ENCODE measurements at regions not wholly inside any gene's neighbourhood (a gene's known extent, or its start where the extent isn't known, plus 50 kb on each side); places are given as distances from the start of the nearest gene placed in this dataset.
A peak's percentile ranks its signal among the peaks of the same experiment; 100 is the strongest.
"Not testable (repeated sequence)": the region's sequence is repeated elsewhere in the genome, so short reads cannot be mapped to it uniquely, and the experiment has no call there.

DNA sequence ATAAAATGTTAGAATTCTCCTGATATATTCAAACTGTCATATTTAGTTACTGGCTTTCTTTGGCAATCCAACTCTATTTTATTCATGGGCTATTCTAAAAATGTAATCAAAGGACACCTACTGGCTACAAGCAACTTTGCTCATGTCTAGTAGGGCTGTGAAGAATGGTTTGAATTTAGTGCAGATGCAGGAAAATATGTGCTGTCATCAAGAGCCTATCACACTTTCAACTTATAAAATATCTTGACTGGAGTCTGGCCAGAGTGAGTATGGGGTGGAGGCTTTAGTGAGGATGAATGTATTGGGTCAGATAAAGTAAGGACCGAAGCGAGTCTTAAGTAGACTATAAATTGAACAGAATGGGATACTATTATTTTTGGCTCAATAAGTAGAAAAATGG lies 343.4 kb upstream of the SPRED2 start:
- no peak for DNase-seq

DNA sequence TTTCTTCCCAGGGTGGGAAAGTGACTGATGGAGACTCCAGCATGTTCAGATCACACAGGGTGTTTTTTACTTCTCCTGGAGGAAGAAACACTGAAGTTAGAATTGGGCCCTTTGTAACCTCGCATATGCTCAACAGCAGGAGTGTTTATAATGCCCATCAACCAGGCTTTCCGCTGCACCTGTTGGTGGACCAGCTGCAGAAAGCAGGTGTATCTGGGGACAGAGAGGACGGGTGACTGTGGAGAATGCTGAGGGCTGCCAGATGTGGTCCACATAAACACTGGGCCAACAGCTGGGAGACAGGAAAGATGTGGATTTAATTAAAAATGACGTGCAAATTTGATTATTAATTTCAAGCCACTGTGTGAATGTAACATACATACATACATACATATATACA lies 335.5 kb upstream of the SPRED2 start:
- no peak for DNase-seq

DNA sequence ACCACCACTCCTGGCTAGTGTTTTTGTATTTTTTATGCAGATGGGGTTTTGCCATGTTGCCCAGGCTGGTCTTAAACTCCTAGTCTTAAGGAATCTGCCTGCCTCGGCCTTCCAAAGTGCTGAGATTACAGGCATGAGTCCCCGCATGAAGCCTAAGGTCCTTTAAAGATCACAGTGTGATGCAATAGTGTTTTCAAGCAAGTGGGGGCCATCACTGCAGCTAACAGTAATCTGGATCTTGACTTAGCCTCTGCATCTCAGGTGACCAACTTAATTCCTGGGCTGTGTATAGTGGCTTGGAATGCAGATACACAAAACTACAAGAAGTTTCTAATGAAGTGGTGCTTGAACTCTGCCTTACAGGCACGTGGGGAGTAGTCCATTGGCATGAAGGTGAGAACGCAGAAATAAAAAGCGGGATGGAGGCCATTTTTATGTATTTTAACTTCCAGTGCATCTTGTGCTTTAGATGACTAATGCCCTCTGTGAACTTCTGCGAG lies 334.4 kb upstream of the SPRED2 start:
- no peak for DNase-seq

DNA sequence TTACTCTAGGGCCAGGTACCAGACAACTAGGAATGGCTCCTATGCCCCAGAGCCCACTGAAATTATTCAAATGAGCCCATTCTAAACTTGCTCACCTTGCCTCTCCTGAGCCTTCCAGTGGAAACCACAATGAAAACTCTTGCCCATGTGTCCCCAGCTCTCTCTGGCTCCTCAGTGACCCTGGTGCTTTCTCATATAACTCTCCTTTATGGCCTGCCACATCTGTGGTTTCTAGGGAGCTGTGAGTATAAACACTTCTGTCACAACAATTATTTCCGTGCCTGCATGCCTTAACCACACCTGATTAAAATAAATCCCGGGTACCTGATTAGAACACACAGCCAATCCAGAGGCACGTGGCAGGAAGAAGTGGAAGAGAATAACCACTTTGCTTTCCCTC lies 333.0 kb upstream of the SPRED2 start:
- DNase-seq, result no peak

DNA sequence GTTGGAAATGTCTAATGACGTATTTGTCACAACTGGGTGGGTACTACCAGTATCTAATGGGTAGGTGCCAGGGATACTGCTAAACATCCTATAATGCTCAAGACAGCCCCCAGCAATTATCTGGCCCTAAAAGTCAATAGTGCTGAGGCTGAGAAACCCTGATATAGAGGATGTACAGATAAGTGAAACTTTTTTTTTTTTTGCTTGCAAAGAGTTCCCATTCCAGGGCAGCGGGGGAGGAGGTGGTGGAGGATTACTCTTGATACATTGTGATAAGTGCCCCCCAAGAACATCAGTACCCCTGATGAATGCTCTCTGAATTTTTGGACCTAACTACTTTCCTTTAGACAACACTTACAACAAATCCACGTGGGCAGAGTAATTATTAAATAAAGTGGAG lies 329.7 kb upstream of the SPRED2 start:
- no peak for DNase-seq

DNA sequence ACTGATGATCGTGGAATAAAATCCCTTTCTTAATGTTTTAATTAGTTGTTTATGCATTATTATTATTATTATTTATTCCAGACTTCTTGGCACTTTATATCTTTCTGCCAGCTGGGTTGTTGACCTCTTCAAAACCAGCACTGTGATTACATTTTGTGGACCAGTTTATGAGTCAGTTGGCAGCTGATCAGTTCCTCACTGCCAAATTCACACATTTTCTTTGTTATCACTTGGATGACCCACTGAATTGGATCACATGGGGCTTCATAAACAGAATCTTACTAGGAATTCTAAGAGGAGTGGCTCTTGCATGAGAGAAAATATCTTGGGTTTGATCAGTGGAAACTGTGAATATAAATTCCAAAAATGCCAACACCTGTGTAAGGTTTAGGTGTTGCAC lies 321.8 kb upstream of the SPRED2 start:
- DNase-seq, result no peak

DNA sequence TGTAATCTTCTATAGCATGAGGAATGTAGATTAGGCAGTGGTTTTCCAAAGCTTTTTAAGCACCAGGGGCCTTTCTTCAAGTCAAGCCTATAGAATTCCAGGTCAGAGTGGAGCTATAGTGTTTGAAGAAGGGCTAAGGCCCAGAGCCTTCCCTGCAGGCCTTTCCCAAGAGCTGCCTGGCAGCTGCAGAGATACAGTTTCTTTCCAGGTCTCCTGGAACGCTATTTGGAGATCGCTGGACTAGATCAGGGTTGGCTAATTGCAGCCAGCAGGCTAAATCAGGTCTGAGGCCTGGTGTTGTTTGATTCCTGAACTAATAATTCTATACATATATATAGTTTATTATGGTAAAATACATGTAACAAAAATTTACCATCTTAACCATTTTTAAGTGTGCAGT lies 319.0 kb upstream of the SPRED2 start:
- no peak for DNase-seq

DNA sequence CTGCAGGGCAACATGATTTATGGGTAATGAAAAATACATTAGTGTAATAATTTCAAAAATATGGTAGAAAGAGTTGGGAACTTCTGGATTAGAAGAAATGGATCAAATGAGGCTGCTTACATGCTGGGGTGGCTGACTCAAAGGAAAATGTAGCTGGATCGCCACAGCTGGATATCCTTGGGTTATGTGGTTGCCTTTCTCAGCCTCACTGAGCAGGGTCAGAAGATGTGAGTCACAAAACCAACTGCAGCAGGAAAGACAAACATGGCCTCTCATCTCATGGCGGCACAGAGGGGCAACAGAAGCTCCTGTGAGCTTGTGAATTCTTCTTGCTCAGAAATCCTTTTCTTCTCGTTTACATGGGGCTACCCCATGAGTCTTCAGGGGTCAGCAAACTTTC lies 317.1 kb upstream of the SPRED2 start:
- DNase-seq, result no peak

DNA sequence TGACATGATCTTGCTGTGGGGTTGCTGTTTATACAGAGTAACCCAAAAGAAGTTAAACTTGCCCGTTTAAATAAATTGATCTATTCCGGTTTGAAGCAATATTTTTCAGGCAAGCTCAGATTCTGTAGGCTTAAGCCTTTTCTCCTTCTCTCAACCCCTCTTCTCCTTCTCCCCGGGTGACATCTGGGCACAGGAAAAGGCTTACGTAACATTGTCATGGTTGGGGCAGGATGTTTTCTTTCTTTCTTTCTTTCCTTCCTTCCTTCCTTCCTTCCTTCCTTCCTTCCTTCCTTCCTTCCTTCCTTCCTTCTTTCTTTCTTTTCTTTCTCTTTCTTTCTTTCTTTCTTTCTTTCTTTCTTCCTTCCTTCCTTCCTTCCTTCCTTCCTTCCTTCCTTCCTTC lies 315.5 kb upstream of the SPRED2 start:
- DNase-seq, result not testable (repeated sequence)

DNA sequence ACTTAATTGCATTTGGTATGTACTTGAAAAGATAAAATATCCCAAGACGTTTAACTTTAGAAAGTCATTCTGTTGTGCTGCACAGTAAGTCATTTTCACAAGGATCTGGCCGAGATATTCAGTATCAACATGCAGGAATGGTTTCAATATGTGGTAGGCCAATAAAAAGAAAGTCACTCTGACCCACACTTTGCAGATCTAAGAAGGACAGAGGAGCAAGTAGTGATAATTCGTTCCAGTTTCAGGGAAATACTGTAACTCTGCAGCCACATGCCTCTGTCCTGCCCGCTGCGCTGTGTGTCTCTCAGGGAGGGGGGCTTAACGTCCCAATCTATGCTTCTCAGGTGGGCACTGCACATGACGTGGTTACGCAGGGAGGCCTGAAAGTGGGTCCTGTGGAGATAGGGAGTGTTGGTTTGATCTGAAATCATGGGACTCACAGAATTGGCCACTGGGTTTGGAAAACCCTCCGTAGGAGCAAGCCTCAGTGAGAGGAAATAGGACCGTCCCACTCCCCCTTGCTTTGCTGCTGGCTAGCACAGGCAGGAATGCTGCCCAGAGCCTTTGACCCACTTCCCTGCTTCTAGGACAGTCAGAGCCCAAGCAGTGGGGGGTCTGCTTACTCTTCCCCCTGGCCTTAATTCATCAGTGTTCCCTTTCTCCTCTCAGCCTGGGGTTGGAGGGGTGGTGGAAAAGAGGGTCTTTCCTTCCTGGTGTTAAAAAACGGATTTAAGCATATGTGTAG lies 314.7 kb upstream of the SPRED2 start:
- no peak for DNase-seq

DNA sequence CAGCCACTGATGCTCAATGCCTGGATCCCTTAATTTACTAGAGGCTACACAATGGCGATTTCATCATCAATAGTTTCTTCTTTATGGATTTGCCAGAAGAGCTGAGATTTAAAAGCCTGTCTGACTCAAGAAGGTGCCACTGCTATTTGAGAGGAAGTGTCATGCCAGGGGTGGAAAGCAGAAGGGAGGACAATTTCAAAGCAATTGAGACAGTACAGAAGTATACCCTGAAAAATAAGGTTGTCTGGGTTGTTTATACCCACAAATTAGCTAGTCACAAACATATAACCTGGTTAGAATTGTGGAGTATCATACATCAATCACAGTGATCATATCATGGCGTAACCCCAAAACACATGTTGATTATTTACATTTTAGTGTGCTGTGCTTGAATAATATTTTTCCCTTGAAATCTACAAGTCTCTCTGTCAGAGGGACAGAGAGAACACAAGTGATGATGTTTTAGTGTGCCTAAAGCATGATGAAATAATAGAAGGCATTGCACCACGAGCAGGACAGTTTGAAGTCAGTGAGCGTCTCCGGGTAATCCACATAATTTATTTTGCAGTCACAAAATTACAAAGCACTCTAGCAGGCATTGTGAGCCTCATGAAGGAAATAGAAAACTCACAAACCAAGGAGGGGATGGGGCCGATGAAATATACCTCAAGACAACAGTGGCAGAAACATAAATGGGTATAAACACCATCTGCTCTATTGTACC lies 312.2 kb upstream of the SPRED2 start:
- no peak for DNase-seq

DNA sequence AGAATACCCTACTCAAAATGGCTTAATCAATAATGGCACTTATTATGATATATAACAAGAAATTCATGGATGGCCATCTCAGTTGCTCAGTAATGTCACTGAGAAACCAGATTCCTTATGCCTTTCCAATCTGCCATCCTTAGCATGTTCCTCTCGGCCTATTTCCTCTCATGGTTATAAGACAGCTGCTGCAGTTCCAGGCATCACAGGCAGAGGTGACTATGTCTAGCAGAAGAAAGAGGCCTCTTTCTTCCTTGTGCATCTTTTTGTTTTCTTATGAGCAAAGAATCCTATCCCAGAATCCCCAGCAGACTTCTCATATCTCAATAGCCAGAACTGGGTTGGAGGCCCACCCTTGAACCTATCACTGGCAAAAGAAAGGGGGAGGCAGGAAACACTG lies 310.6 kb upstream of the SPRED2 start:
- no peak for DNase-seq

DNA sequence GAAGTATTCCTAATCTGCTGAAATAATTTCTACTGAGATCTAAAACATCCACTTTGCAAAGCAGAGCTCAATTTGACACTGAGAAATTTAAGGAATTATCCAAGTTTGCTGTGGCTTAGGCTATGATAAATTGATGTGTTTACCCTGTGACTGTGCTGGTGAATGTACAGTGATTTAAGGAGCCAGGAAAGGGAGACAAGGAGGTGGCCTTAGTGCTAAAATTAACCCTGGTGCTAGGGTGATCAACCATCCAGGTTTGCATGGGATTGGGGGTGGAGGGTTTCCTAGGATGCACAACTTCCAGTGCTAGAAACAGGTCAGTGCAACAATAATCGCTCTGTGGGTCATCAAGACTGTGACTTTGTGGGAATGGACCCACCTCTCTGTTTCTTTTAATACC lies 307.5 kb upstream of the SPRED2 start:
- no peak for DNase-seq

DNA sequence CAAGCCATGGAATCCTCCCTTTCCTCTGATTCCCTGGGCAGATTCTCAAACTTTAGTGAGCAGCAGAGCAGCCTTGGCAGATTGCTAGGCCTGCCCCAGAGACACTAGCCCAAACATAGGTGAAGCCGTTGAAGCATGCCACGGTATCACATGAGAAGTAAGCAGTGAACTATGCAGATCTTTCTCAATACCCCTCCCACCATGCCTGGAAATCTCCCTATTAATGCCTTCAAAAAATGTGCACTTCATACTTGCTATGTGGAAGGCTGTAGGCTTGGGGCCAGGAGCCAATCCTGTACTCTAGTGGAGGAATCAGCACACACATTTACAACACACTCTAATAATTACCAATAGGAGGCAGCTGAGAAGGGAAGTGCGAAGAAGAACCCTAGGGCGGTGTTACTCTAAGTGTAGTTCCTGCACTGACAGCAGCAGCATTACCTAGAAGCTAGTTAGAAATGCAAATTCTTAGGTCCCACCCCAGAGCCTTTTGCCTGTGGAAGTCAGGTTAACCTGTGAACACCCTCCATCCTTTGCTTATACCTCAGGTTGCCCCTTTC lies 305.1 kb upstream of the SPRED2 start:
- no peak for DNase-seq

DNA sequence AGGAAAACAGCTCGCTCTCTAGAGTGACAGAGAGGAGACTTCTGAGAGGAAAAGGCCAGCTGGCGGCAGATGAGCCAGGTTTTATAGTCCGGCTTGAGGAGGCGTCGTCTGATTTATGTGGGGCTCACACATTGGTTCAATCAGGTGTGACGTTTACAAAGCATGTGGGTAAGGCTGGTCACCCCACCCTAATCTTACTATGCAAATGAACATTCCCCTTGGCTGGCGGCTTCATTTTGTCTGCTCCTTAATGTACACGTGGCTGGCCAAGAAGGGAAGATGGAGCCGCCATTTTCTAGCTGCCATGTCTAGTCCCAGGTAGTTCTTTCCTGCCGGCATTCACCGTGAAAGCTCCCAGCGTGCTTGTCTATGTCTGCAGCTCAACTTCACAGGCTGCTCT lies 299.1 kb upstream of the SPRED2 start:
- no peak for DNase-seq

DNA sequence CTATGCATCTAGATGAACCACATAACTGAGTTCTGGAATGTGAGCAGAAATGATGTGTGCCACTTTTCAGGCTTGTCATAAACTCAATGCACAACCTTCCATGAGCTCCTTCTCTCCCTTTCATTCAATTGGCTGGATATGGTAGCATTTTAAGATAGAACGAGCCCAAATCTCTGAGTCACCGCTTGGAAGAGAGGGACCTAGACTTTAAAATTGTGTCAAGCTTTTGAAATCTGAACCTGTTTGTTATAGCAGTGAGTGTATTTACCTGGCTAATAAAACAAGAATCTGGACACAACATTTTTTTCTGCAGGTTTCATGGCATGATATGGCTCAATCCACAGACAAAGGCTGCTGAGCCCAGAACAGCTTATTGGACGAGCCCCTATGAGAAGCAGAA lies 297.8 kb upstream of the SPRED2 start:
- DNase-seq, result no peak

DNA sequence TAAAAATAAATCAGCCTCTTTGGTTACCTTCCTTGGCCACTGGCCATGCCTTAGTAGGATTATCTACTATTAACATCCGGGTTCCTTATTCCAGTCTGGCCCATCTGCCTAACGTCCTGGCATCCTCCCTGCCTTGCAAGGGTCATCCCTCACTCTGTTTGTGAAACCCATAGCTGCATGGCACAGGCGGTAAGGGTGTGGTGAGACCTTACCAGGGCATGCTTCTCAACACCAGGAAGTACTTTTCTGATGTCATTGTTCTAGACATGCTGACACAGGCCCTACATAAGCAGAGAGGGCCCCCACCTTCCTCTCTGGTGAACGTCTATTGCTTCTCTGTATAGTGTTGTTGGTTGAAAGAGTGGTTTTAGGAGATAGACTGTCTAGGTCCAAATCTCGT lies 296.8 kb upstream of the SPRED2 start:
- DNase-seq, result no peak

DNA sequence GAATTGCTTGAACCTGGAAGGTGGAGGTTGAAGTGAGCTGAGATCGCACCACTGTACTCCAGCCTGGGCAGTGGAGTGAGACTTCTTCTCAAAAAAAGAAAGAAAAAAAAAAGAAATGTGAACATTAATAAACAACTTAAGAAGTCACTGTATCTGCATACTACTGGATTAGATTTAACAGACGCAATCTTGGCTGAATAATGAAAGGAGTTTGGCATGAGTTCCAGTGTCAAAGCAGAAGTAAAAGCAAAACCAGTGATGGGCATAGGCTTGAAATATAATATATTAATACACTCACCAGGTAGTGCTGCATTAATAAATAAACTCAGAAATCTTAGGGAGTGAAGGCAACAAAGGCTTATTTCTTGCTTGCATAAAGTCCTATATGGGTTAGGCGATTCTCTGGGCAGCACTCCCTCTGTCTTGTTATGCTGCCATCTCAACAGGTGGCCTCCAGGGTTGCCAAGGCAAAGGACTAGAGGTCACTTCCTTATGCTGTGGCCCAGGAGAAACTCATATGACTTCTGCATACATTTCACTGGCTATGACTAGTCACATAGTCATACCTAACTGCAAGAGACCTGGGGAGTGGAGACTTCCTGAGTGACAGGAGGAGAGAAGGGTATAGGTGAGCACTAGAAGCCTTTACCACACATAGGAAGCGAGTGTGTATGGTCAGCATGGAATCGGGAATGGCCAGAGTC lies 296.2 kb upstream of the SPRED2 start:
- no peak for DNase-seq

DNA sequence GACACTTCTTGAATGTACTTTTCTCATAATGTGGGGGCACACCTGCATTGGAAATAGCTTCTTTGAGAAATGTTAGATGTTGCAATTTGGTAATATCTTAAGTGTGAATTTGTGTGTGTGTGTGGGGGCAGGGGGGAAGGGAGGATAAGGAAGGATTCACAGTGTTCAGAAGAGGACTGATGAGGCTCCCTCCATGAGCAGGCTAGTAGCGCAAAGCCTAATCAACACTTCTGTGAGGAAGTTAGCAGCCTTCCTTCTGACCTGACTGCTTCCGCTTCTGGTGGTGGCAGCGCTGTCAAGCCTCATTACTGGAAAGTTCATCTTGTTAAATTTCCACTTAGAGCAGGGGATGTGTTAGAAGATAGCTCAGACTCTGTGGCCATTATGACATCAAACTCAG lies 295.4 kb upstream of the SPRED2 start:
- peak; percentile 21 for DNase-seq

DNA sequence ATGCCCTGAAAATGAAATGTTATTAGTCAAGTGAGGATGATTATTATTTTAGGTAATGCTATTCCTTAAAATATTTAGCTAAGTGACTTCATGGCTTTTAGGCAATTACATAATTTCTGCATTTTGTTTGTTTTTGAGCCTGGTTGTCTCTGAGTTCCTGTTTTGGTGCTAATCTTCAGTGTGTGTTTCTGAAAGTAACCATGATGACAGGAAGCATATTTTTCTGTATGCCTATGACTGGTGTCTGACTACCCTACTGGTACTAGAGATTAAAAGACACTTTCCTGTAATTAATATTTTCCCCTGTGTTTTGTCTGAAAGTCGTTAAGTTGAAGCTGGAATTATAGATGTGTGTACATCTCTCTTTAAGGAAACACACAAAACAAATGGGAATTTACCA lies 295.0 kb upstream of the SPRED2 start:
- DNase-seq, result peak; percentile 65

DNA sequence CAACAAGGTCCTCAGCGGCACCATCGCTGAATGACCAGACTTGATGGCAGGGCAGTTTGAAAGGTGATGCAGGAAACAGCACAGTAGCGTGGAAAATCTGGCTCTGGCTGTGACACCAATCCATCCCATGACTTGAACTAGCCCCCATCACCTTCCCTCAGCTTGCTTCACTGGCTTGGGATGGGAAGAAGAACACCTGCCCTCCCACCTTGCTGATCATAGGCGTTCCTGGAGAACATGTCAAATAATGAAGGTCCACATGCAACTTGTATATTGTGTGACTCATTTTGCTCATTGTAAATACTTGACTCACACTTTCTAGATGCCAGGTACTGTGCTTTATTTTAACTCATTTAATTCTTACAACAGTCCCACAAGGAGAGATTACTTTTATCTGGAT lies 292.4 kb upstream of the SPRED2 start:
- DNase-seq, result no peak

DNA sequence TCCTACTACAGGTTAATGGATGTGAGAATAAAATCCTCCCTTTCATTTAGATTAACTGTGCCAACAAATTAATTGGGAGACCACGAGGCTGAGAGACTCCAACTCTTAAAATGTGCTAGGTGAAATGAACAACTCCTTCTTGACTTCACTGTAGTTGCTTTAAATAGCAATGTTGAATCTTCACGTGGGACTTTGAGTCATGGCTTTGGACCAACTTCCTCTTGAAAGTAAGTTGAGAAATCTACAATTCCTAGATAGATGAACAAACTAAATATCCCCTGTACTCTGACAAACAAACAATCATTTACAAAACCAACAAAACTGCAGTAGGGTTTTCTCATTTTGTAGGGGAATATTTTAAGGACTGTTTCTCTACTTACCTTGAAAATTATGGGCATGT lies 291.9 kb upstream of the SPRED2 start:
- peak; percentile 70 for DNase-seq

DNA sequence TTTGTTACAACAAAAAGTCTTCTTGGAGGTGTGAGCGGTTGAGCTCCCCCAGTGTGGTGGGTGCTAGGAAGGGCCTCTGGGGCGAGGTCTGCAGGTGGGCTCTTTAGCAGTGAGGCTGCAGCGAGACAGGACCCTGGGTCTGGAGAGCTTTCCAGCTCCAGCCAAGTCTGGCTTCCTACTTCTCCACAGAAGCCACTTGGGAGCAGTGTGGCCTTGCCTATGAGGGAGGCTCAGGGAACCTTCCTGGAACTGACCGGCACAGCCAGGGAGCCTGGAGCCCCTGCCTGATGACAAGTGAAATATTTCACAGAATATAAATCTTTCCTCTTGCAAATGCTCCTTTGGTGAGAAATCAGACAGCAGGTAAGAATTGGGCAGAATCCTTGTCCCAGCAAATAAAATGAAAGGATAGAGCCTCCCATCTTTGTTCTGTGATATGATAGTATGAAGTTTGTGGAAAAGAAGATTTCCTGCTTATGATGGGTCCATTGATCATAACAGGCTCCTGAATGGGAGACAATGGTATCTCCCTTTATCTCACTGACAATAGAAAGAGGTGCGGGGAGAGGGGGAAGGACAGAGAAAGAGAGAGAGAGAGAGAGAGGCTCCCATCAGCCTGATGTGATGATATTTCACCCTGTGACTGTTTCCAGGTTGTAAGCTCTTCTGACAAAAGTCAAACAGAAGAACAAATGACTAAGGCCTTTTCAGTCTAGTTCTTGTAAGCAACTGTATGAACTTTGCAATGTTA lies 289.8 kb upstream of the SPRED2 start:
- peak; percentile 16 for DNase-seq

Data from suppressor macrophage treated with lipopolysaccharide for 4 hours (primary cell).